Renal pelvis (tissue), 1 donor: ENCODE measurements at regions not wholly inside any gene's neighbourhood (a gene's known extent, or its start where the extent isn't known, plus 50 kb on each side); places are given as distances from the start of the nearest gene placed in this dataset.

ENCODE experiments used
- DNase-seq: peaks from one replicate; pipeline ENCODE4 v3.0.0-alpha.2; 2013

GRCh38 chr20:52731093-52731492 lies 241.1 kb upstream of the TSHZ2 start:
- no peak for DNase-seq

GRCh38 chr20:52727740-52728456 lies 244.3 kb upstream of the TSHZ2 start:
- DNase-seq: no peak

- DNase-seq: peak; percentile 26
Observed at GRCh38 chr20:52724541-52724940, 247.6 kb upstream of the TSHZ2 start.

- peak; percentile 31 for DNase-seq
Observed at GRCh38 chr20:52722926-52723688, 249.1 kb upstream of the TSHZ2 start.

- DNase-seq: no peak
Observed at GRCh38 chr20:52708137-52708536, 264.0 kb upstream of the TSHZ2 start.

- DNase-seq: no peak
Observed at GRCh38 chr20:52704553-52704952, 267.6 kb upstream of the TSHZ2 start.

- DNase-seq: no peak
Observed at GRCh38 chr20:52688345-52688744, 283.8 kb upstream of the TSHZ2 start.

GRCh38 chr20:52684905-52685304 lies 287.3 kb upstream of the TSHZ2 start:
- DNase-seq: no peak

- DNase-seq: no peak
Observed at GRCh38 chr20:52684176-52684575, 288.0 kb upstream of the TSHZ2 start.

GRCh38 chr20:52683761-52684160 lies 288.4 kb upstream of the TSHZ2 start:
- DNase-seq: no peak

GRCh38 chr20:52682237-52682636 lies 289.9 kb upstream of the TSHZ2 start:
- DNase-seq: no peak

- DNase-seq: no peak
Observed at GRCh38 chr20:52681288-52681687, 290.9 kb upstream of the TSHZ2 start.

GRCh38 chr20:52677216-52677615 lies 294.9 kb upstream of the TSHZ2 start:
- no peak for DNase-seq

- DNase-seq: no peak
Observed at GRCh38 chr20:52676283-52676995, 295.7 kb upstream of the TSHZ2 start.

GRCh38 chr20:52675375-52675774 lies 296.8 kb upstream of the TSHZ2 start:
- DNase-seq: no peak

- DNase-seq: peak; percentile 43
Observed at GRCh38 chr20:52668626-52669025, 303.5 kb upstream of the TSHZ2 start.

GRCh38 chr20:52667358-52667757 lies 304.8 kb upstream of the TSHZ2 start:
- DNase-seq: no peak

GRCh38 chr20:52665441-52665840 lies 306.7 kb upstream of the TSHZ2 start:
- DNase-seq: no peak

- DNase-seq: no peak
Observed at GRCh38 chr20:52655395-52655794, 316.8 kb upstream of the TSHZ2 start.

GRCh38 chr20:52654567-52654966 lies 317.6 kb upstream of the TSHZ2 start:
- DNase-seq: no peak

- no peak for DNase-seq
Observed at GRCh38 chr20:52652271-52652670, 319.9 kb upstream of the TSHZ2 start.

GRCh38 chr20:52649727-52650126 lies 322.4 kb upstream of the TSHZ2 start:
- DNase-seq: no peak

GRCh38 chr20:52645822-52646221 lies 326.3 kb upstream of the TSHZ2 start:
- DNase-seq: no peak
